NCI-H524 (cell line): ENCODE measurements at regions not wholly inside any gene's neighbourhood (a gene's known extent, or its start where the extent isn't known, plus 50 kb on each side); places are given as distances from the start of the nearest gene placed in this dataset.
A peak's percentile ranks its signal among the peaks of the same experiment; 100 is the strongest.

Experiments used
- DNase-seq, 2 experiments: peaks; one replicate each; lab custom pipeline; 2025; lab: John Stamatoyannopoulos, UW

DNA sequence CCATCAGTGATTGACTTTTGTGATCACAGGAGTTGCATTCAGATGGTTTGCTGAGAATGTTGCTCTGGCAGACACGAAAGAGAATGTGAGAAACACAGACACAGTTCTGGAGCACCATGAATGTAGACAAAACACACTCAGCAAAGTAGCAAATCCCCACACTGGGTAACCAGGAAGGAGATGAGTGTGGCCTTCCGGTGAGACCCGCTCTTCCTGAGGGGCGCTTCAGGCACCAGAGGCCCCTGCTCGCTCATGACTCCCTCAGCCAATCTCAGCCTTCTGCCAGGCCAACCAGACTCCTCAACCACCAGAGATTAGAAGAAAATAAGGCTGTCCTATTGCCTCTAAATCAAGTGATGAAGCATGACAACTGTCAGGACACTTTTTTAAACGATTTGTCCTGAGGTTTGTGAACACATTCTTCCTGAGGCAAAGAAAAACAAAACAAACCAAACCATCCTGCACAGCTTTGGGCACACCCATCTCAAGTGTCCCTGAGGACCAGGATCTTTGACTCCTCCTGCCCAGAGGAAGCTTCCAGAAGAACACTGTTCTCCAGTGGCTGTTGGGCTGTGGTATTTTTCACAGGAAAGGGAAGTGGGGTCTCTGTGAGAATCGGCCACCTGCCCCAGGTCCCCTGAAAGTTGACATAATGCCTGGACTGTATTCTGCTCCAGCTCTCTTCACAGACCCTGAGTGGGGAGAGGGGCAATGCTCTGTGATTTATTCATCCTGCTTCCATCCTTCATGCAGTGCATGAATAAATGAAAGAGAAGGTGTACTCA is 152.8 kb downstream of the BCL11A start:
- no peak for DNase-seq

- no peak for DNase-seq
Measured at GRCh38 chr2:60394463-60394862, 159.0 kb downstream of the BCL11A start.

DNA sequence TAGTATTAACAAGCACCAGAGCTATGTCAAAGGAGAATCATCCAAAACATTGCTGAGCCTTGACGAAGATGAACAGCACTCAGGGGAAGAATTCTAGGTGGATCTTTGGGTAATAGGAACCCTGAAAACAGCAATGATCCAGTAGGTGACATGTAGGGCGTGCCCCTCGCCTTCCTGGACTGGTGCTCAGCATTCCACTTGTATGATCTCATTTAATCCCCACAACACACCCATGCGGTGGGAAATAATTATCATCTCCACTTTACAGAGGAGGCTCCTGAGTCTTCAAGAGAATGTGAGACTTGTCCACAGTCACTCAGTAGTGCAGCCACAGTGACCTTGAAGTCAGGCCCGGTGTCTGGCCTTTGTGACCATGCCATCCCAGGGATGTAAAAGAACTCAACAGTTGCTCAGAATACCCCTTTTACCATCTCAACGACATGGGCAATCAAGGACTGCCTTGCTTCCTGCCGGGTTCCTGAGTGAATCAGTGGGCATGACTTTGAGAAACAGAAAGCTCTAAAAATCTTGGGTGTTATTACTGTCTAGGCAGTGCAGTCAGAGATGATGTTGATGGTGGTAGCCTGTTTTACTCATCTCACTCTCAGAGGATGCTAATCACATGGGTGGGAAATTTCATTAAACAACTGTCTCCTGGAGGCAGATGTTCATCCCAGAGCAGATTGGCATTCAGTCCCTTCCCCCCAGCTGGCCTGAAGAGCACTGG is 161.6 kb downstream of the BCL11A start:
- DNase-seq = no peak

DNA sequence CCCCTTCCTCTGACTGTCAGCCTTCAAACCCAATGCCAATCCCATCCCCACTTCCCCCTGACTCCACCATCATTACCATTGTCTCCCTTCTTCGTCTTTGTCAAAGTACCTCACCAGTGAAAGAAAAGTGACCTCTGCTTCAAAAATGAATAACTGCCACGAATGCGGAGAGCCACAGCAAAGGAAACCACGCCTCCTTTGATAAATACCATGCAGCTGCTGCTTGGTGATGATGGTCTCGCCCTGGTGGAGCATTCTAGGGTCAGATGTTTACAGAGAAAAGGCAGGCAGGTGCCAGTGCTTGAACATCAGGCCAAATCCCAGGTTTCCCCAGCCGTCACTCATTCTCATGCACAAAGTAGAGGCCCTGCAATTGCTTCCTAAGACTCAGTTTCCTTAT is 162.2 kb downstream of the BCL11A start:
- no peak for DNase-seq

GRCh38 chr2:60386436-60386835 is 167.0 kb downstream of the BCL11A start:
- no peak for DNase-seq

- no peak for DNase-seq
Measured at GRCh38 chr2:60385648-60386047, 167.8 kb downstream of the BCL11A start.

GRCh38 chr2:60383401-60384143 is 169.9 kb downstream of the BCL11A start:
- DNase-seq = no peak

GRCh38 chr2:60380411-60380810 is 173.0 kb downstream of the BCL11A start:
- DNase-seq = no peak

DNA sequence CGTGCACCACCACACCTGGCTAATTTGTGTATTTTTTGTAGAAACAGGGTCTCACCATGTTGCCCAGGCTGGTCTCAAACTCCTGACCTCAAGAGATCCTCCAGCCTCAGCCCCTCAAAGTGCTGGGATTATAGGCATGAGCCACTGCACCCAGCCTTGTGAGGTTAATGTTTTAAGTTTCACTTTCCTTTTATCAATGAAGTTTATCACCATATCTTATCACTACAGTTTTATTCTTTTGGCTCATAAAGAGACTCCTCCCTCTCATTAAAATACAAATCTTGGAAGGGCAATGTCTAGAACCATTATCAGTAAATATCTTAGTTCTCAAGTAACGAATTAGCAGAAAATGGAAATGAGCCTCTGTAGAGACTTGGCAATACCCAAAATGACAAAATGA is 173.8 kb downstream of the BCL11A start:
- DNase-seq = no peak

DNA sequence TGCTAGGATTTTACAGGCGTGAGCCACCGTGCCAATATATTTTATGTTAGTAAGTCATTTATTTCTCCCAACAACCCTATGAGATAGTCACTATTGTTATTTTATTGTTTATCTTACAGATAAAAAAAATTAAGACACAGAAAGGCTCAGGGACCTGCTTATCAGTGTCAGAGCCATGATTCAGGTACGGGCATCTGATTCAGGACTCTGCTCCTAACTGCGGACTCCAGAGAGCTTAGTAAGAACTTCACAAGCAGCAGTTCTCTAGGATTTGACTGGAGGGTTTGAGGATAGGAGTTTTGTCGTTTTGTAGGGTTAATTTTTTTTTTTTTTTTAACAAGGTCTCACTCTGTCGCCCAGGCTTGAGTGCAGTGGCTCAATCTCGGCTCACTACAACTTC is 174.2 kb downstream of the BCL11A start:
- DNase-seq = no peak

DNA sequence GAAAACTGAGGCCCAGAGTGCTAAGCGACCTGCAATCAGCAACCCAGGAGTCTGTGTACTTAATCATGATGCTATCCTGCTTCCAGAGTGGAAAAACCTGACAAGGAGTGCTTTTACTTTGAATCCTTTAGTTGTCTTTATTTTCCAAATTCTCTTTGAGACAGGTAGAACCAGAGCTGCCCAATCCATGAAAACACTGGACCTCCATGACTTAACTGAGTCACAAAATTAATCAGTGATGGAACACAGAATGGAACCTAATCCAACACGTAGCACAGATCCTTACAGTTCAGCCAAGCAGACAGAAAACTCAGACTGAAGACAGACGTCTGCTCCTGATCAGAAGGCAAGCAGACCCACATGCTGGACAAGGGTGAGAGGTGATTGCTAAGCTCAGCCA is 175.6 kb downstream of the BCL11A start:
- DNase-seq = no peak

GRCh38 chr2:60376252-60376651 is 177.2 kb downstream of the BCL11A start:
- no peak for DNase-seq

DNA sequence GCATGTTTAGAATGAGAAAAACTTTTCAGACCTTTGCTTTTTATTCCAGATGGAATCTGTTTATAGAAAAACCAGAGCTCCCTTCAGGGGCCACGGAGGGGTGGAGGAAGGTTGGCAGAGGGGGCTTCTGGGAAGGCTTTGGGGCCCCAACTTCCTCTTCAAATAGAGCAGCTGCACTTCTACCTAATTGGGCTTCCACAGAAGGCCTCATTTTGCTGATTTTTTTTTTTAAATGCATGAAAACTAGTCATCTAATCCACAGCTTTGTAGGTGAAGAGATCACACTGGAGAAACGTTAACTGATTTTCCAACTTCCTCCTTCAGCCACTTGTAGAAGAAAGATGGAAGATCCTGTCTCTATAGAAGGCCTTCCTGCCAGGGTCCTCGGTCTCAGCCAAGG is 181.8 kb downstream of the BCL11A start:
- DNase-seq = no peak

GRCh38 chr2:60371219-60371618 is 182.2 kb downstream of the BCL11A start:
- DNase-seq = no peak

GRCh38 chr2:60370814-60371213 is 182.6 kb downstream of the BCL11A start:
- DNase-seq = no peak

DNA sequence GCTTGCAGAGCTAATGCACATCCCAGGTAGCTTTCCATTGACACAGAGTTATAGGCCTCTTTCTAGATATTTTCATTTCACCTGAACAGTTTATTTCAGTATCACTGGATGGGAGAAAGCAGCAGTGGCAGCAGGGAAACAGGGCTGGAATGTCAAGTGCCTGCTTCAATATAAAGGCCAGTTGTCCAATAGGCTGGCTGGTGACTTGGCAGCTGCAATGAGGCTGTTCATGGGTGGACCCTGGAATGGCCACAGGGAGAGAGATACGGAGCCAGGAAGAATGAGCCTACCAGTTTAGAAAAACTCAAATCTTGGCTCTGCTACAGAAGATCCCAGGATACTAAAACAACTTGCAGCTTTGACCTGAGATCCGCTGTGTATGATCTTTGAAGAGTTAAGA is 185.0 kb downstream of the BCL11A start:
- no peak for DNase-seq

- peak; percentile 12 to 80 for DNase-seq
Measured at GRCh38 chr2:60366135-60366712, 187.2 kb downstream of the BCL11A start.

GRCh38 chr2:60365556-60365955 is 187.9 kb downstream of the BCL11A start:
- DNase-seq = no peak

DNA sequence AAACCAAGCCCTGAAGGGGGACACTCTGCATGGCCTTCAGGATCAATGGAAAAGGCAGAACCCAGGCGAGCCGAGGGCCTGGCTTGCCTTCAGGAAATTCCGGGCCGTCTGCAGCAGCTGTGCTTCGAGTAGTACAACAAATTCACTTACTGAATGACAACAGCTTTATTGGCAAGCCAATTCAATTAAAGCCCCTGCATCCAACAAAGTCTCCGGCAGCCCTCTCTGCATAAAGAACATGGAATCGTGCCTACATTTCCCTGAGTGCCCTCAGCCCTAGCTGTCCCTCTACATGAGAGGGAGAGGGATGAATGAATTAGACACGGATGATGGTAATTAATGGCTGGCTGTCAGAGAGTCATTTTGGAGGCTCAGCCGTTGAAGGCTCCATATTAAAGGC is 189.0 kb downstream of the BCL11A start:
- DNase-seq = no peak

- no peak for DNase-seq
Measured at GRCh38 chr2:60361498-60361897, 192.0 kb downstream of the BCL11A start.

- no peak for DNase-seq
Measured at GRCh38 chr2:60359569-60359968, 193.9 kb downstream of the BCL11A start.

- no peak for DNase-seq
Measured at GRCh38 chr2:60358476-60358875, 195.0 kb downstream of the BCL11A start.

GRCh38 chr2:60357996-60358395 is 195.5 kb downstream of the BCL11A start:
- no peak for DNase-seq
